GM12872 (cell line): ENCODE measurements at regions not wholly inside any gene's neighbourhood (a gene's known extent, or its start where the extent isn't known, plus 50 kb on each side); places are given as distances from the start of the nearest gene placed in this dataset.

Experiments used
- CTCF ChIP-seq: IDR thresholded peaks from 3 replicates; pipeline ENCODE4 v1.5.1; 2011; ENCODE audit warnings: low read depth, mild to moderate bottlenecking, low read length, moderate library complexity; ENCODE audit not compliant: insufficient read depth

GRCh38 chr20:60976913-60977312 is 275.1 kb upstream of the CDH4 start:
- no peak for TF ChIP-seq CTCF

- TF ChIP-seq CTCF: no peak
Measured at GRCh38 chr20:60977901-60978300, 274.2 kb upstream of the CDH4 start.

DNA sequence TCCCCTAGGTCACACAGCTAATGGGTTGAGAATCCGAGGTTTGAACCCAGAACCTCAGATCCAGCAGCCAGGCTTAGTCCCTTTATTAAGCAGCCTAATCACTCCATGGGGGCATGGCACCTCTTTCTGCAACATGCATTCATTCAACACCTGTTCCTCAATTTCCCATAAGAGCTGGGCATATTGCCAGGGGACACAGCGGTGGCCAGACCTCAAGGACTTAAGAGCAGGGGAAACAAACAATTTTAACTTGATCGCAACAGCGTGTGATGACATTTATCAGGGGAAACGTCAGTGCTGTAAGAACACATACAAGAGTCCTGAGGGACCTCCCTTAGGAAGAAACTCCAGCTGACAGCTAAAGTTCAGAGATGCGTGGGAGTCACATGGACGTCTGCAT is 267.4 kb upstream of the CDH4 start:
- no peak for TF ChIP-seq CTCF

DNA sequence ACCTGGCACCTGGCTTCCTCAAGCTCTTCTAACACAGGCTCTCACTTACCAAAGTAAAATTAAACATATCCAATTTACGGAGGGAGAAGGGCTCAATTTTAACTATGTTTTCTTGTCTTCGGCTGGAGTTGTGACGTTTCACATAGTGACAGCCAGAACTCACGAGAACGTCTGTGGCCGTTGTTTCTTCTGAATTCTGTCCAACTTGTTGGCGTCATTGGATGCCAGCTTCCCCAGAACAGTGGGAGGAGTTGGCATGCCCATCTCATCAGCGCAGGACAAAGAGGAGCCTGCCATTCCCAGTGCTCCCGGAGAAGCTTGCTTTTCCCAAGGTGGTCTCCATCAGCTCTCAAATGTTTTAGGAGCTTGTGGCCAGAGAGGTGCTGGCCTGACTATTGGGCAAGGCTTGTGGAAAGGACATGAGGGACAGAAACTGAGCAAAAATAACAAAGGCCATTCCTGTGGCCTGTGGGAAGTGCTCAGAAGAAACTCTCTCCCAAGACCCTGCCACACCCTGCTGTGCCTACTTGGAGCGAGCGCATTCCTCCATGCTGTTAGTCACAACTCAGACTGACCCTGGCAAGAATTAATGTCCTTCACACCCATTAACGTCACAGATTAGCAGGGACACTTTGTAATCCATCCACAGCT is 265.4 kb upstream of the CDH4 start:
- TF ChIP-seq CTCF: no peak

GRCh38 chr20:60990061-60990460 is 262.0 kb upstream of the CDH4 start:
- TF ChIP-seq CTCF: no peak

GRCh38 chr20:60990643-60991042 is 261.4 kb upstream of the CDH4 start:
- TF ChIP-seq CTCF: no peak

- TF ChIP-seq CTCF: no peak
Measured at GRCh38 chr20:60993433-60994044, 258.5 kb upstream of the CDH4 start.
